ENCODE measurements at regions not wholly inside any gene's neighbourhood (a gene's known extent, or its start where the extent isn't known, plus 50 kb on each side); places are given as distances from the start of the nearest gene placed in this dataset.

GRCh38 chr13:78426183-78426582 lies 177.2 kb downstream of the POU4F1 start:
- no peak for DNase-seq

GRCh38 chr13:78420814-78421213 lies 182.5 kb downstream of the POU4F1 start:
- no peak for DNase-seq

GRCh38 chr13:78413887-78414553 lies 189.3 kb downstream of the POU4F1 start:
- DNase-seq, result no peak

- peak; percentile 40 for DNase-seq
These were observed 192.5 kb downstream of the POU4F1 start for GRCh38 chr13:78410847-78411246.

- DNase-seq, result peak; percentile 46
These were observed 193.2 kb downstream of the POU4F1 start for GRCh38 chr13:78410164-78410563.

- no peak for DNase-seq
These were observed 194.2 kb downstream of the POU4F1 start for GRCh38 chr13:78409172-78409571.

- no peak for DNase-seq
These were observed 198.4 kb downstream of the POU4F1 start for GRCh38 chr13:78404846-78405360.

- DNase-seq, result no peak
These were observed 200.5 kb downstream of the POU4F1 start for GRCh38 chr13:78402708-78403400.

GRCh38 chr13:78401873-78402707 lies 201.3 kb downstream of the POU4F1 start:
- DNase-seq, result peak; percentile 22

- no peak for DNase-seq
These were observed 204.5 kb downstream of the POU4F1 start for GRCh38 chr13:78398743-78399410.

GRCh38 chr13:78393286-78394142 lies 209.8 kb downstream of the POU4F1 start:
- no peak for DNase-seq

- no peak for DNase-seq
These were observed 219.5 kb downstream of the POU4F1 start for GRCh38 chr13:78383899-78384298.

GRCh38 chr13:78383071-78383484 lies 220.3 kb downstream of the POU4F1 start:
- peak; percentile 60 for DNase-seq

- peak; percentile 77 for DNase-seq
These were observed 220.9 kb downstream of the POU4F1 start for GRCh38 chr13:78382491-78382890.

- DNase-seq, result no peak
These were observed 226.5 kb downstream of the POU4F1 start for GRCh38 chr13:78376822-78377221.

- no peak for DNase-seq
These were observed 227.3 kb downstream of the POU4F1 start for GRCh38 chr13:78376033-78376432.

- peak; percentile 87 for DNase-seq
These were observed 230.8 kb downstream of the POU4F1 start for GRCh38 chr13:78372581-78372980.

- no peak for DNase-seq
These were observed 233.1 kb downstream of the POU4F1 start for GRCh38 chr13:78370231-78370630.

GRCh38 chr13:78364711-78365110 lies 238.6 kb downstream of the POU4F1 start:
- DNase-seq, result peak; percentile 49

- DNase-seq, result no peak
These were observed 262.3 kb downstream of the POU4F1 start for GRCh38 chr13:78341032-78341431.

GRCh38 chr13:78339927-78340326 lies 263.4 kb downstream of the POU4F1 start:
- no peak for DNase-seq
